ENCODE measurements at regions not wholly inside any gene's neighbourhood (a gene's known extent, or its start where the extent isn't known, plus 50 kb on each side); places are given as distances from the start of the nearest gene placed in this dataset.
A peak's percentile ranks its signal among the peaks of the same experiment; 100 is the strongest.
"Not testable (repeated sequence)": the region's sequence is repeated elsewhere in the genome, so short reads cannot be mapped to it uniquely, and the experiment has no call there.

GRCh38 chr14:106116339-106116930 lies 590.1 kb downstream of the TMEM121 start:
- peak in 2 of 6 experiments; percentile 23 to 49 for TF ChIP-seq CTCF (IDR thresholded peaks at IDR 0.05)
- not testable (repeated sequence) for TF ChIP-seq POLR2A (IDR thresholded peaks at IDR 0.05)
